H1 (cell line): ENCODE measurements at regions not wholly inside any gene's neighbourhood (a gene's known extent, or its start where the extent isn't known, plus 50 kb on each side); places are given as distances from the start of the nearest gene placed in this dataset.

Experiments
- CTCF ChIA-PET: fragments of 300-600 bp; sonication (Branson Sonifier 250); formaldehyde crosslinking; loops from one replicate; lab custom pipeline; 2021; ENCODE audit not compliant: partially characterized antibody; lab: Charles Lee
- POLR2A ChIA-PET: fragments of 300-600 bp; sonication (Branson Sonifier 250); formaldehyde crosslinking; loops from one replicate; lab custom pipeline; 2021; ENCODE audit warnings: inconsistent platforms; ENCODE audit not compliant: partially characterized antibody; lab: Charles Lee
- DNase-seq, 2 experiments: peaks; one replicate each; pipeline versions ENCODE4 v3.0.0 to v3.0.0-alpha.2; 2010 to 2022; ENCODE audit warnings: low spot score in 2 of 2, low read depth in 1 of 2, mixed read lengths in 1 of 2
- FAIRE-seq: peaks from 2 replicates; lab custom pipeline; 2011; peaks lifted over from hg19 to GRCh38; lab: Jason Lieb, UNC
- H2AFZ ChIP-seq: 2 replicates; pipeline ENCODE4 v1.8.1; 2012; ENCODE audit warnings: low read length, inconsistent platforms
- H2AK5ac ChIP-seq: 2 replicates; pipeline ENCODE4 v1.6.1; 2013; ENCODE audit warnings: low read depth, low read length
- H2BK120ac ChIP-seq: replicated peaks from 2 replicates; pipeline ENCODE3; 2013; ENCODE audit warnings: low read depth, low read length, inconsistent platforms
- H2BK12ac ChIP-seq: 2 replicates; pipeline ENCODE4 v1.6.1; 2013; ENCODE audit warnings: low read depth, low read length
- H2BK15ac ChIP-seq: 2 replicates; pipeline ENCODE4 v1.6.1; 2013; ENCODE audit warnings: low read length
- H2BK20ac ChIP-seq: 2 replicates; pipeline ENCODE4 v1.6.1; 2013; ENCODE audit warnings: low read length
- H2BK5ac ChIP-seq: 2 replicates; pipeline ENCODE4 v1.6.1; 2013; ENCODE audit warnings: low read depth, low read length
- H3K14ac ChIP-seq: 2 replicates; pipeline ENCODE4 v1.6.1; 2013; ENCODE audit warnings: inconsistent platforms; ENCODE audit not compliant: insufficient read length
- H3K18ac ChIP-seq: 2 replicates; pipeline ENCODE4 v1.6.1; 2013; ENCODE audit warnings: low read length; ENCODE audit errors: extremely low read depth
- H3K23ac ChIP-seq: 2 replicates; pipeline ENCODE4 v1.6.1; 2013; ENCODE audit warnings: inconsistent platforms; ENCODE audit not compliant: insufficient read length
- H3K23me2 ChIP-seq: 2 replicates; pipeline ENCODE4 v1.6.1; 2013; ENCODE audit warnings: low read depth, low read length
- H3K27ac ChIP-seq: 2 replicates; pipeline ENCODE4 v1.6.1; 2011; ENCODE audit warnings: low read depth, low read length, inconsistent platforms
- H3K27me3 ChIP-seq, 4 experiments: replicated peaks in 1 of 4; 1 replicate in 1 of 4; 2 replicates in 3 of 4; pipeline versions ENCODE4 v1.6.1 to v1.8.1; 2011 to 2013; ENCODE audit warnings: low read length in 3 of 4, mild to moderate bottlenecking in 3 of 4, inconsistent platforms in 2 of 4, mixed read lengths in 2 of 4, moderate library complexity in 1 of 4; ENCODE audit not compliant: control insufficient read depth in 3 of 4, insufficient read depth in 3 of 4; ENCODE audit errors: extremely low read depth in 1 of 4
- H3K36me3 ChIP-seq, 4 experiments: 2 replicates each; pipeline versions ENCODE4 v1.6.1 to v1.8.1; 2011 to 2013; ENCODE audit warnings: mild to moderate bottlenecking in 4 of 4, low read length in 3 of 4, moderate library complexity in 2 of 4, control low read depth in 1 of 4, inconsistent platforms in 1 of 4; ENCODE audit not compliant: insufficient read depth in 4 of 4, control insufficient read depth in 2 of 4
- H3K4ac ChIP-seq: replicated peaks from 2 replicates; pipeline ENCODE3; 2013; ENCODE audit warnings: low read length, low read depth, mixed read lengths, inconsistent platforms; ENCODE audit not compliant: insufficient read length
- H3K4me1 ChIP-seq, 4 experiments: replicated peaks in 1 of 4; 1 replicate in 1 of 4; 2 replicates in 3 of 4; pipeline versions ENCODE4 v1.6.1 to v1.8.1; 2011 to 2013; ENCODE audit warnings: low read length in 3 of 4, inconsistent platforms in 2 of 4, mixed read lengths in 1 of 4; ENCODE audit not compliant: insufficient read depth in 4 of 4, control insufficient read depth in 3 of 4
- H3K4me2 ChIP-seq, 2 experiments: 2 replicates each; pipeline versions ENCODE4 v1.6.1 to v1.8.1; 2011 to 2013; ENCODE audit warnings: low read depth in 2 of 2, low read length in 2 of 2, control low read depth in 1 of 2, inconsistent platforms in 1 of 2, mild to moderate bottlenecking in 1 of 2; ENCODE audit not compliant: insufficient read depth in 1 of 2
- H3K4me3 ChIP-seq, 4 experiments: fragments of 200-600, 300-600 bp in 1 of 4; sonication (generic), shearing (Covaris generic), sonication (Bioruptor Twin) in 1 of 4; 2 replicates each; pipeline versions ENCODE4 v1.5.1 to v1.8.1; 2011 to 2016; ENCODE audit warnings: low read length in 4 of 4, low read depth in 3 of 4, control low read depth in 2 of 4, inconsistent platforms in 2 of 4, mild to moderate bottlenecking in 2 of 4, mixed read lengths in 1 of 4, moderate library complexity in 1 of 4; ENCODE audit not compliant: insufficient read depth in 2 of 4; ENCODE audit errors: extremely low read depth in 1 of 4
- H3K56ac ChIP-seq: replicated peaks from 2 replicates; pipeline ENCODE3; 2013; ENCODE audit warnings: low read depth, mild to moderate bottlenecking, mixed read lengths, low read length, inconsistent platforms; ENCODE audit not compliant: insufficient read length
- H3K79me1 ChIP-seq: 2 replicates; pipeline ENCODE4 v1.6.1; 2013; ENCODE audit warnings: low read depth, low read length, control low read depth
- H3K79me2 ChIP-seq, 2 experiments: 2 replicates each; pipeline versions ENCODE4 v1.6.1 to v1.8.1; 2012 to 2013; ENCODE audit warnings: low read length in 2 of 2, mild to moderate bottlenecking in 2 of 2, inconsistent platforms in 1 of 2; ENCODE audit not compliant: insufficient read depth in 2 of 2, control insufficient read depth in 1 of 2
- H3K9ac ChIP-seq, 4 experiments: replicated peaks in 1 of 4; 1 replicate in 1 of 4; 2 replicates in 3 of 4; pipeline versions ENCODE4 v1.6.1 to v1.8.1; 2011 to 2013; ENCODE audit warnings: low read depth in 3 of 4, low read length in 3 of 4, control low read depth in 2 of 4, mild to moderate bottlenecking in 2 of 4, moderate library complexity in 2 of 4, inconsistent platforms in 1 of 4; ENCODE audit errors: extremely low read depth in 1 of 4
- H3K9me3 ChIP-seq, 2 experiments: 2 replicates each; pipeline versions ENCODE4 v1.6.1 to v1.8.1; 2012 to 2013; ENCODE audit warnings: mild to moderate bottlenecking in 2 of 2, moderate library complexity in 2 of 2, control low read depth in 1 of 2, inconsistent platforms in 1 of 2, low read depth in 1 of 2, low read length in 1 of 2, mixed read lengths in 1 of 2; ENCODE audit not compliant: insufficient read depth in 2 of 2
- H4K20me1 ChIP-seq, 2 experiments: replicated peaks in 1 of 2; 2 replicates each; pipeline versions ENCODE3 to v1.8.1; 2011 to 2013; ENCODE audit warnings: inconsistent platforms in 2 of 2, low read length in 2 of 2, mild to moderate bottlenecking in 1 of 2; ENCODE audit not compliant: insufficient read depth in 2 of 2, control insufficient read depth in 1 of 2
- H4K5ac ChIP-seq: 2 replicates; pipeline ENCODE4 v1.6.1; 2013; ENCODE audit warnings: low read length, low read depth, mixed read lengths, inconsistent platforms; ENCODE audit not compliant: insufficient read length
- H4K8ac ChIP-seq: 2 replicates; pipeline ENCODE4 v1.8.0; 2013; ENCODE audit warnings: mild to moderate bottlenecking, moderate library complexity, low read length, inconsistent platforms; ENCODE audit not compliant: insufficient read depth; ENCODE audit errors: extremely low read depth
- H4K91ac ChIP-seq: replicated peaks from 2 replicates; pipeline ENCODE3; 2013; ENCODE audit warnings: low read length, mixed read lengths, inconsistent platforms; ENCODE audit not compliant: insufficient read length
- CHD2 ChIP-seq: IDR thresholded peaks from 2 replicates; pipeline ENCODE4 v1.6.1; 2012; ENCODE audit warnings: low read length, improper control_type of control experiment
- GABPA ChIP-seq: IDR thresholded peaks from 2 replicates; pipeline ENCODE4 v1.6.1; 2011; ENCODE audit warnings: mild to moderate bottlenecking, low read length, moderate library complexity, borderline replicate concordance; ENCODE audit not compliant: insufficient read depth
- HDAC2 ChIP-seq, 2 experiments: fragments of 300-600 bp in 1 of 2; sonication (generic) in 1 of 2; IDR thresholded peaks; 2 replicates each; pipeline ENCODE4 v1.6.1; 2011 to 2012; ENCODE audit warnings: low read depth in 2 of 2, low read length in 2 of 2, mild to moderate bottlenecking in 2 of 2, moderate library complexity in 2 of 2, borderline replicate concordance in 1 of 2, inconsistent platforms in 1 of 2
- MAFK ChIP-seq: IDR thresholded peaks from 2 replicates; pipeline ENCODE4 v1.6.1; 2012; ENCODE audit warnings: low read depth, mild to moderate bottlenecking, improper control_type of control experiment, low read length
- PHF8 ChIP-seq: fragments of 200-600 bp; sonication (generic); conservative IDR thresholded peaks from 2 replicates; pipeline ENCODE4 v1.7.1; 2012; ENCODE audit warnings: low read depth, mild to moderate bottlenecking, inconsistent platforms, low read length, moderate library complexity
- RAD21 ChIP-seq, 2 experiments: IDR thresholded peaks in 1 of 2; conservative IDR thresholded peaks in 1 of 2; 2 replicates each; pipeline ENCODE4 v1.6.1; 2011; ENCODE audit warnings: low read depth in 2 of 2, low read length in 2 of 2, improper control_type of control experiment in 1 of 2, inconsistent platforms in 1 of 2, mild to moderate bottlenecking in 1 of 2, moderate library complexity in 1 of 2
- RBBP5 ChIP-seq: IDR thresholded peaks from 2 replicates; pipeline ENCODE4 v1.7.1; 2012; ENCODE audit warnings: low read depth, mild to moderate bottlenecking, inconsistent platforms, low read length, moderate library complexity, borderline replicate concordance
- SIRT6 ChIP-seq: IDR thresholded peaks from one replicate; pipeline ENCODE4 v1.7.1; 2012; ENCODE audit warnings: low read length, inconsistent platforms
- SP4 ChIP-seq: IDR thresholded peaks from 2 replicates; pipeline ENCODE4 v1.6.1; 2012; ENCODE audit warnings: low read length, inconsistent platforms
- TCF12 ChIP-seq: IDR thresholded peaks from 2 replicates; pipeline ENCODE4 v1.6.1; 2011; ENCODE audit warnings: low read depth, mild to moderate bottlenecking, low read length
- YY1 ChIP-seq: IDR thresholded peaks from 2 replicates; pipeline ENCODE4 v1.6.1; 2011; ENCODE audit warnings: low read depth, mild to moderate bottlenecking, low read length
- WGBS, 2 experiments: shearing (Covaris generic) in 1 of 2; methylation state at CpG; one replicate each; pipeline versions ENCODE4 v1.1.6 to v1.1.7; 2013 to 2015; ENCODE audit warnings: low lambda C conversion rate in 2 of 2, mixed read lengths in 2 of 2, inconsistent platforms in 1 of 2, low coverage in 1 of 2, missing lambda C conversion rate in 1 of 2; ENCODE audit not compliant: insufficient replicate concordance in 2 of 2, insufficient coverage in 1 of 2, insufficient read length in 1 of 2; ENCODE audit errors: extremely low coverage in 1 of 2, missing lambda C conversion rate in 1 of 2; 5-methylcytosine and 5-hydroxymethylcytosine counted together

GRCh38 chr16:13781169-13781564 is 138.8 kb upstream of the ERCC4 start:
- H3K23ac ChIP-seq, result no peak overlapping the region
- H3K4me1 ChIP-seq, result peaks cover 0 to 11% (median 0%) of the 10 kb centered on the region in 4 experiments; a peak in 3 of 7 replicates
- no peaks in the 10 kb centered on the region; a peak in 1 of 4 replicates for H3K9me3 ChIP-seq
- no peaks in the 10 kb centered on the region for H3K79me2 ChIP-seq
- H4K91ac ChIP-seq, result no peak overlapping the region
- H3K23me2 ChIP-seq, result no peaks in the 10 kb centered on the region
- CTCF ChIA-PET, result interaction anchor here (1.0 to 1.2 kb wide), 2 partner anchors 57 to 93 kb away, joined by 3 to 5 read pairs; no protein-coding TSS in a partner anchor
- H2AK5ac ChIP-seq, result no peak overlapping the region
- no peak overlapping the region for H3K4ac ChIP-seq
- no peak overlapping the region for H3K14ac ChIP-seq
- H3K4me2 ChIP-seq, result no peak overlapping the region
- no peaks in the 10 kb centered on the region for H3K36me3 ChIP-seq
- DNase-seq, result no peak
- POLR2A ChIA-PET, result no interaction called here
- no peak overlapping the region for H2BK120ac ChIP-seq
- no peak overlapping the region for H3K18ac ChIP-seq
- WGBS, 2 experiments, result 96% methylated on average over 7 of the region's 7 CpGs; no CpG with 5 or more reads in 1 of the 2 experiments
- H2BK15ac ChIP-seq, result no peak overlapping the region
- H4K5ac ChIP-seq, result no peak overlapping the region
- no peak overlapping the region for H3K9ac ChIP-seq
- no peak overlapping the region for H2BK12ac ChIP-seq
- H3K56ac ChIP-seq, result no peak overlapping the region
- H2BK20ac ChIP-seq, result no peak overlapping the region
- no peak overlapping the region for H3K4me3 ChIP-seq
- TF ChIP-seq MAFK (no peak), HDAC2 (IDR thresholded peaks at IDR 0.05; ENCODE audit: borderline replicate concordance in 1 of 2, low read depth in 2 of 2, low read length in 2 of 2) (no peak), TCF12 (no peak), SIRT6 (no peak), YY1 (no peak), RBBP5 (no peak), RAD21 (IDR thresholded peaks at IDR 0.05 in 1 of 2, conservative IDR thresholded peaks at IDR 0.05 in 1 of 2; ENCODE audit: low read depth in 2 of 2, low read length in 2 of 2) (no peak), SP4 (no peak), CHD2 (no peak), GABPA (no peak), PHF8 (no peak)
- TF ChIP-seq, all 59 proteins: peak for 0
- Histone ChIP-seq H2AFZ (peak overlapping the region; percentile 22; the same call in 1 of the 2 replicates), H4K20me1 (no peaks in the 10 kb centered on the region), H2BK5ac (no peak overlapping the region), H4K8ac (no peak overlapping the region), H3K27me3 (no peaks in the 10 kb centered on the region), H3K79me1 (no peaks in the 10 kb centered on the region), H3K27ac (no peak overlapping the region)
- no peak for FAIRE-seq
